HepG2 (cell line): ENCODE measurements at regions not wholly inside any gene's neighbourhood (a gene's known extent, or its start where the extent isn't known, plus 50 kb on each side); places are given as distances from the start of the nearest gene placed in this dataset.
"Not testable (repeated sequence)": the region's sequence is repeated elsewhere in the genome, so short reads cannot be mapped to it uniquely, and the experiment has no call there.

Experiments used
- ATAC-seq: fragments of 200-7000 bp; cut with Tn5 transposase; 3 replicates; pipeline ENCODE4 v1.9.1; 2020; ENCODE audit warnings: mild to moderate bottlenecking, moderate library complexity
- BruUV-seq: library from RNA; stranded (reverse); fragments of 400-500 nt; replicated peaks from 2 replicates; lab custom pipeline; 2021; lab: Mats Ljungman, UMichigan
- CTCF ChIA-PET: fragments of 300-600 bp; formaldehyde crosslinking; extraction: SDS; loops from one replicate; lab custom pipeline; 2021; ENCODE audit warnings: low total read pairs, inconsistent platforms, low intra/inter-chr PET ratio; lab: Yijun Ruan, JAX
- POLR2A ChIA-PET: fragments of 350-600 bp; sonication (Branson Sonifier 250); formaldehyde crosslinking; loops from one replicate; lab custom pipeline; 2020; ENCODE audit warnings: antibody characterized with exemption, inconsistent platforms; lab: Yijun Ruan, JAX
- DNase-seq: peaks from one replicate; pipeline ENCODE4 v3.0.0-alpha.2; 2015; ENCODE audit warnings: low spot score
- FAIRE-seq: peaks from 3 replicates; lab custom pipeline; 2011; peaks lifted over from hg19 to GRCh38; lab: Jason Lieb, UNC
- H2AFZ ChIP-seq: one replicate; pipeline ENCODE4 v1.6.1; 2011; ENCODE audit warnings: low read length, inconsistent platforms
- H3K27ac ChIP-seq: fragments of 300-600 bp; 3 replicates; pipeline ENCODE4 v1.8.0; 2011; ENCODE audit warnings: mixed run types, mild to moderate bottlenecking, mixed read lengths, low read length, inconsistent platforms; ENCODE audit not compliant: insufficient read depth; ENCODE audit errors: extremely low read length
- H3K27me3 ChIP-seq, 2 experiments: fragments of 200-600 bp in 1 of 2; 2 replicates in 1 of 2; 3 replicates in 1 of 2; pipeline versions ENCODE4 v1.6.0 to v1.8.0; 2011; ENCODE audit warnings: low read length in 2 of 2, mild to moderate bottlenecking in 2 of 2, moderate library complexity in 2 of 2, inconsistent platforms in 1 of 2; ENCODE audit not compliant: insufficient read depth in 2 of 2, control insufficient read depth in 1 of 2
- H3K36me3 ChIP-seq, 2 experiments: fragments of 200-600 bp in 1 of 2; replicated peaks in 1 of 2; 2 replicates in 1 of 2; 3 replicates in 1 of 2; pipeline versions ENCODE4 v1.5.1 to v1.8.0; 2011; ENCODE audit warnings: low read length in 2 of 2, inconsistent platforms in 1 of 2; ENCODE audit not compliant: insufficient read depth in 2 of 2, control insufficient read depth in 1 of 2
- H3K4me1 ChIP-seq: 2 replicates; pipeline ENCODE4 v1.5.1; 2012; ENCODE audit warnings: low read length, inconsistent platforms; ENCODE audit not compliant: insufficient read depth
- H3K4me2 ChIP-seq: 2 replicates; pipeline ENCODE4 v1.6.0; 2011; ENCODE audit warnings: low read depth, low read length, inconsistent platforms
- H3K4me3 ChIP-seq, 3 experiments: fragments of 200-600 bp in 1 of 3; sonication (generic), shearing (Covaris generic) in 1 of 3; replicated peaks in 1 of 3; 2 replicates each; pipeline ENCODE4 v1.5.1; 2011 to 2016; ENCODE audit warnings: low read length in 3 of 3, inconsistent platforms in 2 of 3, low read depth in 2 of 3, mild to moderate bottlenecking in 2 of 3, control low read depth in 1 of 3, mixed read lengths in 1 of 3; ENCODE audit not compliant: insufficient read depth in 1 of 3
- H3K79me2 ChIP-seq: one replicate; pipeline ENCODE4 v1.6.1; 2011; ENCODE audit warnings: low read length, inconsistent platforms; ENCODE audit not compliant: insufficient read depth
- H3K9ac ChIP-seq: 2 replicates; pipeline ENCODE4 v1.6.0; 2011; ENCODE audit warnings: mild to moderate bottlenecking, low read depth, low read length, inconsistent platforms; ENCODE audit not compliant: insufficient read depth
- H3K9me3 ChIP-seq: 2 replicates; pipeline ENCODE4 v1.5.1; 2012; ENCODE audit warnings: mild to moderate bottlenecking, low read length
- H4K20me1 ChIP-seq: 2 replicates; pipeline ENCODE4 v1.6.0; 2011; ENCODE audit warnings: inconsistent platforms, mild to moderate bottlenecking, low read length, moderate library complexity; ENCODE audit not compliant: insufficient read depth
- HMG20B ChIP-seq: conservative IDR thresholded peaks from 2 replicates; pipeline ENCODE4 v1.6.1; 2016; ENCODE audit warnings: missing genetic modification reagents, missing compliant biosample characterization
- USF2 ChIP-seq, 2 experiments: sonication (generic) in 1 of 2; formaldehyde crosslinking in 1 of 2; IDR thresholded peaks; 2 replicates each; pipeline versions ENCODE4 v1.5.1 to v1.6.1; 2011 to 2020; ENCODE audit warnings: borderline replicate concordance in 1 of 2, low read depth in 1 of 2, low read length in 1 of 2, mild to moderate bottlenecking in 1 of 2, missing genetic modification reagents in 1 of 2, moderate library complexity in 1 of 2
- ZNF263 ChIP-seq: sonication (generic); formaldehyde crosslinking; IDR thresholded peaks from 2 replicates; pipeline ENCODE4 v1.4.0; 2020; ENCODE audit warnings: missing genetic modification reagents
- WGBS: methylation state at CpG from one replicate; pipeline ENCODE4 v1.1.6; 2017; ENCODE audit warnings: low lambda C conversion rate; 5-methylcytosine and 5-hydroxymethylcytosine counted together
- in situ Hi-C: cut with HindIII; loops from 2 replicates; pipeline ENCODE4 v1.10.0; 2017; ENCODE audit warnings: low pct_unique_long_range_greater_than_20kb; ENCODE audit not compliant: extremely low pct_ligation_motif_present
- intact Hi-C: fragments of 100-400 bp; cut with micrococcal nuclease; formaldehyde crosslinking; loops from one replicate; pipeline ENCODE4 v1.10.0; 2022; ENCODE audit not compliant: unreplicated experiment
- TF ChIP-seq, protein P1 (sequence below): sonication (generic); formaldehyde crosslinking; IDR thresholded peaks from 2 replicates; pipeline ENCODE4 v1.4.0; 2020; ENCODE audit warnings: mild to moderate bottlenecking, missing genetic modification reagents, borderline replicate concordance

DNA sequence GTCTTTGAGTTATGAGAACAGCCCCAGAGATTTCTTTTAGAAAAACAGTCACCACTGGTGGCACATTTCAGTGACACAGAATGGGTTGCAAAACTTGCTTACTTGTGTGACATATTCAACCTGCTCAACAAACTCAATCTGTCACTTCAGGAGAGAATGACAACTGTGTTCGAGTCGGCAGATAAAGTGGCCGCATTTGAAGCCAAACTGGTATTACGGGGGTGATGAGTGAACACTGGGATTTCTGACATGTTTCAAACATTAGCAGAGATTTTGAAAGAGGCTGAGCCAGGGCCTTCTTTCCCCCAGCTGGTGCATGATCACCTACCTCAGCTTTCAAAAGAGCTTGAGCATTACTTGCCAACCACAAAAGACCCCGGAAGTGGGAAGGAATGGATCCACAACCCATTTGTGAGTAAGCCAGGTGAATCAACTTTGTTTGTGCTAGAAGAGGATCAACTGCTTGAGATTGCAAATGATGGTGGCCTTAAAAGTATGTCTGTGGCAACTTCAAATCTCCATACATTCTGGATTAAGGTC, 210.7 kb upstream of the IRS2 start:
- H3K9ac ChIP-seq, intact Hi-C loops, H2AFZ ChIP-seq, H3K79me2 ChIP-seq, POLR2A ChIA-PET, DNase-seq, ATAC-seq, in situ Hi-C loops, H3K4me1 ChIP-seq, H3K4me2 ChIP-seq, H3K36me3 ChIP-seq, CTCF ChIA-PET, BruUV-seq, FAIRE-seq, H3K9me3 ChIP-seq, H3K27ac ChIP-seq, H4K20me1 ChIP-seq, H3K4me3 ChIP-seq, H3K27me3 ChIP-seq: not testable (repeated sequence)
- WGBS: 6% methylated on average over 5 of the region's 5 CpGs

- ChIA-PET CTCF (no interaction called here), POLR2A (no interaction called here)
- in situ Hi-C loops (no loop called here), intact Hi-C loops (no loop called here)
- DNase-seq (no peak), ATAC-seq (no peak), FAIRE-seq (no peak)
- Histone ChIP-seq H3K27ac (no peak overlapping the region), H4K20me1 (no peaks in the 10 kb centered on the region), H3K4me1 (no peaks in the 10 kb centered on the region), H3K9me3 (no peaks in the 10 kb centered on the region), H3K79me2 (no peaks in the 10 kb centered on the region), H3K36me3 (no peaks in the 10 kb centered on the region), H2AFZ (no peak overlapping the region), H3K27me3 (peaks cover 0 to 9% of the 10 kb centered on the region in 2 experiments; a peak in 1 of 5 replicates), H3K4me2 (no peak overlapping the region), H3K9ac (no peak overlapping the region), H3K4me3 (no peak overlapping the region)
- WGBS: 20% methylated on average over 10 of the region's 10 CpGs
- no TSS peak for BruUV-seq
- TF ChIP-seq, protein P1, sequence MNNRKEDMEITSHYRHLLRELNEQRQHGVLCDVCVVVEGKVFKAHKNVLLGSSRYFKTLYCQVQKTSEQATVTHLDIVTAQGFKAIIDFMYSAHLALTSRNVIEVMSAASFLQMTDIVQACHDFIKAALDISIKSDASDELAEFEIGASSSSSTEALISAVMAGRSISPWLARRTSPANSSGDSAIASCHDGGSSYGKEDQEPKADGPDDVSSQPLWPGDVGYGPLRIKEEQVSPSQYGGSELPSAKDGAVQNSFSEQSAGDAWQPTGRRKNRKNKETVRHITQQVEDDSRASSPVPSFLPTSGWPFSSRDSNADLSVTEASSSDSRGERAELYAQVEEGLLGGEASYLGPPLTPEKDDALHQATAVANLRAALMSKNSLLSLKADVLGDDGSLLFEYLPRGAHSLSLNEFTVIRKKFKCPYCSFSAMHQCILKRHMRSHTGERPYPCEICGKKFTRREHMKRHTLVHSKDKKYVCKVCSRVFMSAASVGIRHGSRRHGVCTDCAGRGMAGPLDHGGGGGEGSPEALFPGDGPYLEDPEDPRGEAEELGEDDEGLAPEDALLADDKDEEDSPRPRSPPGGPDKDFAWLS (CRISPR knock-in tag): no peak
- no peak for TF ChIP-seq HMG20B (CRISPR knock-in tag)
- no peak for TF ChIP-seq USF2 (IDR thresholded peaks at IDR 0.05; ENCODE audit: low read depth, low read length)
- TF ChIP-seq USF2 (CRISPR knock-in tag; IDR thresholded peaks at IDR 0.05; ENCODE audit: borderline replicate concordance): no peak
- TF ChIP-seq ZNF263 (CRISPR knock-in tag): no peak
These were observed 210.1 kb upstream of the IRS2 start for GRCh38 chr13:109996404-109996960.
